ENCODE measurements at regions not wholly inside any gene's neighbourhood (a gene's known extent, or its start where the extent isn't known, plus 50 kb on each side); places are given as distances from the start of the nearest gene placed in this dataset.

GRCh38 chr6:96394727-96395126 lies 126.9 kb upstream of the UFL1 start:
- TF ChIP-seq, protein P1, sequence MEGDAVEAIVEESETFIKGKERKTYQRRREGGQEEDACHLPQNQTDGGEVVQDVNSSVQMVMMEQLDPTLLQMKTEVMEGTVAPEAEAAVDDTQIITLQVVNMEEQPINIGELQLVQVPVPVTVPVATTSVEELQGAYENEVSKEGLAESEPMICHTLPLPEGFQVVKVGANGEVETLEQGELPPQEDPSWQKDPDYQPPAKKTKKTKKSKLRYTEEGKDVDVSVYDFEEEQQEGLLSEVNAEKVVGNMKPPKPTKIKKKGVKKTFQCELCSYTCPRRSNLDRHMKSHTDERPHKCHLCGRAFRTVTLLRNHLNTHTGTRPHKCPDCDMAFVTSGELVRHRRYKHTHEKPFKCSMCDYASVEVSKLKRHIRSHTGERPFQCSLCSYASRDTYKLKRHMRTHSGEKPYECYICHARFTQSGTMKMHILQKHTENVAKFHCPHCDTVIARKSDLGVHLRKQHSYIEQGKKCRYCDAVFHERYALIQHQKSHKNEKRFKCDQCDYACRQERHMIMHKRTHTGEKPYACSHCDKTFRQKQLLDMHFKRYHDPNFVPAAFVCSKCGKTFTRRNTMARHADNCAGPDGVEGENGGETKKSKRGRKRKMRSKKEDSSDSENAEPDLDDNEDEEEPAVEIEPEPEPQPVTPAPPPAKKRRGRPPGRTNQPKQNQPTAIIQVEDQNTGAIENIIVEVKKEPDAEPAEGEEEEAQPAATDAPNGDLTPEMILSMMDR (IDR thresholded peaks at IDR 0.05 in 2 of 3, conservative IDR thresholded peaks at IDR 0.05 in 1 of 3; ENCODE audit: borderline replicate concordance in 1 of 3, insufficient read depth in 1 of 3, low read depth in 2 of 3, low read length in 2 of 3): peak; percentile 33 to 49 (median 39); a peak in 5 of 6 replicates
- TF ChIP-seq POLR2A (IDR thresholded peaks at IDR 0.05; ENCODE audit: borderline replicate concordance, extremely low read depth, insufficient read depth, insufficient read length): no peak
